CD4-positive, alpha-beta T cell treated with Interleukin-12 subunit alpha and Interleukin-12 subunit beta, for 1 hour (primary cell): ENCODE measurements at regions not wholly inside any gene's neighbourhood (a gene's known extent, or its start where the extent isn't known, plus 50 kb on each side); places are given as distances from the start of the nearest gene placed in this dataset.

Experiments used
- DNase-seq: peaks from one replicate; pipeline ENCODE4 v3.0.0-alpha.2; 2020

- DNase-seq, result no peak
Measured at GRCh38 chr7:47636081-47636432, 54.1 kb upstream of the TNS3 start.

- no peak for DNase-seq
Measured at GRCh38 chr7:47635091-47636080, 53.5 kb upstream of the TNS3 start.

- DNase-seq, result no peak
Measured at GRCh38 chr7:47634273-47634672, 52.4 kb upstream of the TNS3 start.

- no peak for DNase-seq
Measured at GRCh38 chr7:47633134-47633533, 51.2 kb upstream of the TNS3 start.
